ENCODE measurements at regions not wholly inside any gene's neighbourhood (a gene's known extent, or its start where the extent isn't known, plus 50 kb on each side); places are given as distances from the start of the nearest gene placed in this dataset.

DNA sequence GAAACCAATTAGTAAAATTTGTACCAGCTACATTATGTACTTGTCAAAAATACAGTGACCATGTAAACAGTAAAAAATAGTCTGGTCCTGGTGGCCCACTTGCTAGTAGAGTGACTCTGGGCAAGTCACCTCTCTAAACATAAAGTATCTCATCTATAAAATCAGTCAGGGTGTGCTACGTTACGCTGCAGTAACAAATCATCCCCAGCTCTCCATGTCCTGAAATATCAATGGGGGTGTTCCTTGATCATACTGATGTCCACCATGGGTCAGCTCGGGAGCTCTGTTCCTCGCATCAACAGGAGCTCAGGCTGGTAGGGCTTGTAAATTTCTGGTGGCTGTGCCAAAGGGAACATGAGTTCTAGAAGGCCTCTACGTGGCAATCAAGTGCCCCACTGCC is 268.6 kb downstream of the RAB28 start:
- DNase-seq (no peak), ATAC-seq (ENCODE audit: low read depth) (no peak)
- intact Hi-C loops (cut with micrococcal nuclease): no loop called here
- Histone ChIP-seq H3K9me3 (ENCODE audit: control extremely low read depth in 1 of 3, control insufficient read depth in 2 of 3, insufficient read depth in 1 of 3, low read length in 2 of 3) (peaks cover 0 to 4% (median 0%) of the 10 kb centered on the region in 3 donors), H3K36me3 (replicated peaks in 1 of 2; ENCODE audit: control extremely low read depth in 1 of 2, control insufficient read depth in 1 of 2, extremely low read depth in 1 of 2, insufficient read depth in 2 of 2, low read length in 1 of 2) (no peaks in the 10 kb centered on the region), H4K20me1 (ENCODE audit: control insufficient read depth, insufficient read depth, low read length, poor library complexity, severe bottlenecking) (no peaks in the 10 kb centered on the region), H3K4me1 (ENCODE audit: control insufficient read depth in 2 of 2, insufficient read depth in 2 of 2, low read length in 2 of 2) (no peaks in the 10 kb centered on the region), H3K27ac (ENCODE audit: low read length in 2 of 2) (no peak overlapping the region), H3K4me2 (replicated peaks; ENCODE audit: low read depth, low read length, poor library complexity, severe bottlenecking) (no peak overlapping the region), H2AFZ (ENCODE audit: insufficient read depth, low read depth, low read length, poor library complexity, severe bottlenecking) (no peak overlapping the region), H3K9ac (ENCODE audit: low read length) (no peak overlapping the region), H3K4me3 (ENCODE audit: control extremely low read depth in 1 of 5, extremely low read depth in 1 of 5, insufficient read depth in 1 of 5, low read depth in 2 of 5, low read length in 4 of 5) (no peak overlapping the region), H3K27me3 (replicated peaks in 1 of 4; ENCODE audit: control extremely low read depth in 1 of 4, control insufficient read depth in 3 of 4, insufficient read depth in 4 of 4, low read length in 3 of 4) (no peaks in the 10 kb centered on the region), H3K79me2 (ENCODE audit: control insufficient read depth, insufficient read depth, low read length) (no peaks in the 10 kb centered on the region)
- Mint-ChIP-seq H3K4me3 (no peak overlapping the region), H3K27me3 (no peaks in the 10 kb centered on the region), H3K9me3 (ENCODE audit: insufficient read depth) (peaks cover 5% of the 10 kb centered on the region), H3K27ac (no peak overlapping the region), H3K4me1 (no peaks in the 10 kb centered on the region)
- 93% methylated on average over 3 of the region's 5 CpGs for WGBS (ENCODE audit: insufficient coverage)
- TF ChIP-seq, protein P1, sequence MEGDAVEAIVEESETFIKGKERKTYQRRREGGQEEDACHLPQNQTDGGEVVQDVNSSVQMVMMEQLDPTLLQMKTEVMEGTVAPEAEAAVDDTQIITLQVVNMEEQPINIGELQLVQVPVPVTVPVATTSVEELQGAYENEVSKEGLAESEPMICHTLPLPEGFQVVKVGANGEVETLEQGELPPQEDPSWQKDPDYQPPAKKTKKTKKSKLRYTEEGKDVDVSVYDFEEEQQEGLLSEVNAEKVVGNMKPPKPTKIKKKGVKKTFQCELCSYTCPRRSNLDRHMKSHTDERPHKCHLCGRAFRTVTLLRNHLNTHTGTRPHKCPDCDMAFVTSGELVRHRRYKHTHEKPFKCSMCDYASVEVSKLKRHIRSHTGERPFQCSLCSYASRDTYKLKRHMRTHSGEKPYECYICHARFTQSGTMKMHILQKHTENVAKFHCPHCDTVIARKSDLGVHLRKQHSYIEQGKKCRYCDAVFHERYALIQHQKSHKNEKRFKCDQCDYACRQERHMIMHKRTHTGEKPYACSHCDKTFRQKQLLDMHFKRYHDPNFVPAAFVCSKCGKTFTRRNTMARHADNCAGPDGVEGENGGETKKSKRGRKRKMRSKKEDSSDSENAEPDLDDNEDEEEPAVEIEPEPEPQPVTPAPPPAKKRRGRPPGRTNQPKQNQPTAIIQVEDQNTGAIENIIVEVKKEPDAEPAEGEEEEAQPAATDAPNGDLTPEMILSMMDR (IDR thresholded peaks at IDR 0.05): no peak
- no peak for TF ChIP-seq EZH2 (IDR thresholded peaks at IDR 0.05; ENCODE audit: borderline replicate concordance, insufficient read depth, low read depth, low read length, poor library complexity, severe bottlenecking)
- CTCF ChIA-PET: no interaction called here
- POLR2A ChIA-PET: no interaction called here

GRCh38 chr4:13212936-13213335 is 271.2 kb downstream of the RAB28 start:
- Histone ChIP-seq H3K27ac (ENCODE audit: low read length in 2 of 2) (no peak overlapping the region), H3K4me1 (ENCODE audit: control insufficient read depth in 2 of 2, insufficient read depth in 2 of 2, low read length in 2 of 2) (no peaks in the 10 kb centered on the region), H3K9ac (ENCODE audit: low read length) (no peak overlapping the region), H3K4me3 (ENCODE audit: control extremely low read depth in 1 of 5, extremely low read depth in 1 of 5, insufficient read depth in 1 of 5, low read depth in 2 of 5, low read length in 4 of 5) (no peak overlapping the region), H2AFZ (ENCODE audit: insufficient read depth, low read depth, low read length, poor library complexity, severe bottlenecking) (no peak overlapping the region), H3K79me2 (ENCODE audit: control insufficient read depth, insufficient read depth, low read length) (no peaks in the 10 kb centered on the region), H3K9me3 (ENCODE audit: control extremely low read depth in 1 of 3, control insufficient read depth in 2 of 3, insufficient read depth in 1 of 3, low read length in 2 of 3) (peaks cover 0 to 4% (median 0%) of the 10 kb centered on the region in 3 donors), H4K20me1 (ENCODE audit: control insufficient read depth, insufficient read depth, low read length, poor library complexity, severe bottlenecking) (no peaks in the 10 kb centered on the region), H3K4me2 (replicated peaks; ENCODE audit: low read depth, low read length, poor library complexity, severe bottlenecking) (no peak overlapping the region), H3K27me3 (replicated peaks in 1 of 4; ENCODE audit: control extremely low read depth in 1 of 4, control insufficient read depth in 3 of 4, insufficient read depth in 4 of 4, low read length in 3 of 4) (no peaks in the 10 kb centered on the region), H3K36me3 (replicated peaks in 1 of 2; ENCODE audit: control extremely low read depth in 1 of 2, control insufficient read depth in 1 of 2, extremely low read depth in 1 of 2, insufficient read depth in 2 of 2, low read length in 1 of 2) (no peaks in the 10 kb centered on the region)
- DNase-seq (no peak), ATAC-seq (ENCODE audit: low read depth) (no peak)
- ChIA-PET POLR2A (no interaction called here), CTCF (no interaction called here)
- Mint-ChIP-seq H3K27me3 (no peaks in the 10 kb centered on the region), H3K4me3 (no peak overlapping the region), H3K27ac (no peak overlapping the region), H3K4me1 (no peaks in the 10 kb centered on the region), H3K9me3 (ENCODE audit: insufficient read depth) (peaks cover 5% of the 10 kb centered on the region)
- TF ChIP-seq, protein P1 (IDR thresholded peaks at IDR 0.05): no peak
- no peak for TF ChIP-seq EZH2 (IDR thresholded peaks at IDR 0.05; ENCODE audit: borderline replicate concordance, insufficient read depth, low read depth, low read length, poor library complexity, severe bottlenecking)
- WGBS (ENCODE audit: insufficient coverage): no CpG with 5 or more reads among the region's 1 CpG
- intact Hi-C loops (cut with micrococcal nuclease): no loop called here

Measured in B cell (primary cell).